NOMO-1 treated with dmso at 0.1 percent for 144 hours (cell line): ENCODE measurements at regions not wholly inside any gene's neighbourhood (a gene's known extent, or its start where the extent isn't known, plus 50 kb on each side); places are given as distances from the start of the nearest gene placed in this dataset.
"Not testable (repeated sequence)": the region's sequence is repeated elsewhere in the genome, so short reads cannot be mapped to it uniquely, and the experiment has no call there.

Experiments used
- DNase-seq: peaks from one replicate; lab custom pipeline; 2025; ENCODE audit not compliant: unreplicated experiment; lab: John Stamatoyannopoulos, UW

DNA sequence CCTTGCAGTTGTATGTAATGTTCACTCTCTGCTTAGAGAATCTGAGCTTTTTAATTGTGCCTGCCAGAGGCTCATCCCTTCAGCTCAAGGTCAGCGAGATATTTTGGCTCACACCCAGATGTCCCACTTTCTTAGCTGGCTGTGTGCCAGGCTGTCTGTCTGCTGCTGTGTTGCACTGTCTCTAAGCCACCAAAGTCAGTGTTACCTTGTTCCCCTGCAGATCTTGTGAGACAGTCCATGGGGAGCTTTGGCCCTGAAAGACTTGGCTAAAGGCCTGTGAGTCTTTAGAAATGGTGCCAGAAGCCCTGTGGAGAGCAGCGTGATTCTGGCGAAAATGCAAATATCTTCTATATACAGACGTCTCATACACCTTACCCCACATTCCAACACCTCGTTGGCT is 293.7 kb downstream of the TTC6 start:
- no peak for DNase-seq

DNA sequence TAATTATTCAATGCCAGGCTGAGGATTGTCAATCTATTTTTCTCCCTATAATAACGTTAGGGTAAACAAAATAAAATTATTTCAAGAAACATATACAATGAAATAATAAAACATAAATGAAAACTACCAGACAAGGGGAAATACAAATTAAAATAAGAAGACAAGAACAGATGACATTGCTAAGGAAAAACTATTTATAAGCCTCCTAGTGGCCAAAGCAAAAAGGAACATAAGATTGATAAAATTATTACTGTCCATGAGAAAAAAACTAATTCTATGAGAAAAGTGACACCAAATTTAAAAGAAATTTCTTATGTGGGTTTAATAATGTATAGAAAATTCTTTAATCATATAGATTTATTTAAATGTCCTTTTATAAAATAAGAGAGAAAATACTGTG is 294.7 kb downstream of the TTC6 start:
- DNase-seq = no peak

DNA sequence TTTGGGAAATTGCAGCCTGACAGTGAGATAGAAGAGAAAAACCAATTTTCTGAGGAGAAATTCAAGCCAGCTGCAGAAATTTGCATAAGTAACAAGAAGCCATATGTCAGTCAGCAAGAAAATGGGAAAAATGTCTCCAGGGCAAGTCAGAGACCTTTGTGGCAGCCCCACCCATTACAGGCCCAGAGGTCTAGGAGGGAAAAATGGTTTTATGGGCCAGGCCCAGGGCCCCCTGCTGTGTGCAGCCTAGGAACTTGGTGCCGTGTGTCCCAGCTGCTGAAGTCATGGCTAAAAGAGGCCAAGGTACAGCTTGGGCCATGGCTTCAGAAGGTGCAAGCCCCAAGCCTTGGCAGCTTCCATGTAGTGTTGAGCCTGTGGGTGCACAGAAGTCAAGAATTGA is 296.1 kb downstream of the TTC6 start:
- not testable (repeated sequence) for DNase-seq

DNA sequence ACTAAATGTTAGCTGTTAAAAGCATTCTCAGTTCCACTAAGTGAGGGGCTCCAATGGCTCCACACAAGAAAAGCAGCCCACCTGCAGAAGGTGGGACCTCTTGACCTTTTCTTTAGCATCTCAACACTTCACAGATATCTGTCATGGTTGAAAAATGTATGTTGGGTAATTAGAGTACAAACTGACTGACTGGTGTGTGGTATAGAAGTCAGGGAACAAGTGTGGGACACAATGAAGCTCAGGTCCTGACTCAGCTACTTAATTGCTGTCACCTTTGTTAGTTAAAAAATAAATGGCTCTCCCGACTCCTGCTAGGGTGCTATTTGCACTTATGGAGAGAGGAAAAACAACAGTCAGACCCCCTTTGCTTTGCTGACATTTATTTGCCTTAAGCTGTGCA is 299.0 kb downstream of the TTC6 start:
- DNase-seq = no peak

DNA sequence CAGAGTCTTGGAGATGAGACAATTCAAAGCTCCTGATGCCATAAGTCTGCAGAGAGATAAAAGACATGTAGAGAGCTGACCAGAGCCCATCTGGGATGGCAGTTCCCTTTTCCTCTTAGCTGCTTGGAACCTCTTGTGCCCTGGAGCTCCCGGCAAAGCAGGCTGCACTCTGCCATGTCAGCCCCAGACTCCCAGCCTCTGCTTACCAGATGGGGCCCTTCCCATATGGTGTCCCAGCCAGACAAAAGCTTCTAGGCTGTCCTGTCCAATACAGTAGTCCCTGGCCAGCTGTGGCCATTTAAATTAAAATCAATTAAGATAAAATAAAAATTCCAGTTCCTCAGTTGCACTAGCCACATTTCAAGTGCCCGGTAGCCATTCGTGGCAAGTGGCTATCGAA is 303.9 kb downstream of the TTC6 start:
- DNase-seq = no peak

DNA sequence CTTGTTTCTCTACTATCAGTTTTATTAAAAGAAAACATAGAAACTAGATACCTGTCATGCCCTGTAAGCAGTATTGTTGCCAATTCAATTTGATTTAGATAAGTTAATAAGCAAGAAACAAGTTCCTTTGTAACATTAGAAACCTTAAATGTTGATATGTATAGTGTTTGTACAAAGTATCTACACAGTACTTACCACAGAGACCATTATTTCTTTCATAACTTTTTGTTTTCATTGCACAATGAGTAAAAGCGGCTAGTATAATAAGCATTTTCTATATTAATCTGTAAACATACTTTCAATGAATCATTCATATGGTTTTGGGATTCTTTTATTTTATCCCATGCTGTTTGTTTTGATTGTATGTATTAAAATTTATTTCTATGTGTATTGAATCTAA is 305.1 kb downstream of the TTC6 start:
- no peak for DNase-seq

DNA sequence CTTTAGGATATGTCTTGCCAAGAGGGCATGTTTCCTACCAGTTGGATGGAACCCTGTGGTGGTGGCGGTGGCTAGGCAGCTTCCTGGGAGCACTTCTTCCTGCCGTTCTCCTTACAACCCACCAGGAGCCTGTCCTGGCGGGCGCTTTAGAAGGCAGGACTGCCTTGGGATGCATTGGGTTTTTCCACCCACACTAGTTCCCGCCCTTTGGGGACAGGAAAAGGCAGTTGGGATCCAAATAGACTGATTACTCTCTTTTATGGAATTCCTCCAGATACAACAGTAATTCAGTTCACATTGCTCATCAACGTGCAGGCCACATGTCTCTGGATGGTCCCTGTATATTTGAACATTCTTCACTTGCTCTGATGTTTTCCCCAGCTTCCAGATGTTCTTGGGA is 305.7 kb upstream of the SSTR1 start:
- no peak for DNase-seq

DNA sequence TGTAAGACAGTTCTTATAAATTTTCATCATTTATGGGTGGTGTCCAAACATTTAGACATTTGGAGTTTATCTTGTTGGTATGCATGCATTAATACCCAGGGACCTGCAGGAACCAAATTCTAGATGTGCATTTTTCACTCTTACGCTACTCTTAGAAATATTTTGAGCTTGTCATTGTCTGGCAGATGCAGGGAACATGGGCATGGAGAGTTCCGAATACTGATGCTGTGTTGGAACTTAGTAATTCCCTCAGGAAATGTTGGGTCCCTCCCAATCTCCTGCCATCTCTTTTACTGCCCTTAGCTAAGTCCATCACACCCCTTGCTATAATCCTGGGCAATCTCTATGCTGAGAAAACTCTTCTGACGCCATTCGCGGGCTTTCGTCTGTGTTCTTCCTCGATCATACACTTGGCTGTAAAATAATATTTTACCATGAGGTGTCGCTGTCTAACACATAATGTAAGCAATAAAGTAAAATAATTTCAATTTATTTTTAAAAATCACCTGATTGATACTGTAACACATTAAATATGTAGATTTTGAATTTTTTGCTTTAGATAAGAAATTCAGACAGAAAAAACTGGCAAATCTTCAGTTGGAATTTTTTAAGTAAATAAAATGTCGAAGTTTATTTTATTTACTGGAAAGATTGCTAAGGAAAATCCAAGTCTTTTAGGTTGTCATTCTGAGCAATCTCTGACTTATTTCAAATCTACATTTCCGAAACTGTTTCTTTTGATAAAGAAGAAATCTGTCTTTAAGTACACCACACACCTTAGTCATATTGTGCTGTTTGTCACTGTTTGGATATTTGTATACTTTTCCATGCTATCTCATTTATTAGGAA is 304.1 kb upstream of the SSTR1 start:
- DNase-seq = peak; percentile 1

DNA sequence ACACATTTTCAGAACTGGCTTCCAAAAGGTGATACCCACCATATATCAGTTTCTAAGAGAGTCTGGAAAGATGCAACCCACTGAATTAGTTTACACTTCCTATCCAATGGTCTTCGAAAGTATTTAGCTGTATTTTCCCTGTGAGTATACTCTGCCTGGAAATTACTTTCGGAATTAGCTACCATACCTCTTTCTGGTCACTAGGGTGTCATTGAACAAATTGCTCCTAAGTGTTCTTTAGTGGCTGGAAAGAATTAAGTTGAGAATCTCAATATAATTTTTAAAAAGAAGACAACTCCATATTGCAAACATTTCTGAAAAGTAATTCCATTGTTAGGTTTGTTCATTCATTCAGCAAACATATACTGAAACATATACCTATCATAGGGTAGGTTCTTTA is 283.1 kb upstream of the SSTR1 start:
- no peak for DNase-seq

DNA sequence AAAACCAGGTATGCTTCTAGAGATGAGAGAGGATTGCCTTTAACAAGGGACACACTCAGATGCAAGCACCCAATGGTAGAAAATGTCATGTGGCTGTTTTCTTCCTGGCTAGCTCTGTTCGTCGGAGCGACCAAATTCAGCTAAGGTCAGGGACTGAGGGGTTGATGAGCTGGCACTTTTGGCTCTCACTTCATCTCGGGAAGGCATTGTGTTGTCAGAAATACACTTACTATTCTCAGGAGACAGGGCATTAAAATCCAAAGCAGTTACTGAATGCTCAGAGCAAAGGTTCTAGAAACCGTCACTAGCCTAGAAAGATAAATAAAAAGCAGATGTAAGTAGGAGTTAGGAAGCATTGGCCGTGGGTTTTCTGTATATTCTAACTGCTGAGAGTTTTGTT is 275.7 kb upstream of the SSTR1 start:
- DNase-seq = no peak

DNA sequence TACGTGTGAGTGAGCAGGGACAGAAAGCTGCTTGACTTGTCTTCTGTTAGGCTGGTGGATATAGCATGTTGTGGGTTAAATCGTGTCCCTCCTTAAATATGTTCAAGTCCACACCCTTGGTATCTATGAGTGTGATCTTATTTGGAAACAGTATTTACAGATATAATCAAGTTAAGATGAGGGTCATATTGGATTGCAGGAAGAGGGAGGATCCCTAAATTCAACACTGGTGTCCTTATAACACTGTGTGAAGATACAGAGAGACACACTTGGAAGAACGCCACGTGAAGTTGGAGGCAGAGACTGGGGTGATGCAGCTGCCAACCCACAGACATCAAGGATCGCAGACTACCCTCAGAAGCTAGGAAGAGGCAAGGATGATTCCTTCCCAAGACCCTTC is 275.2 kb upstream of the SSTR1 start:
- no peak for DNase-seq

DNA sequence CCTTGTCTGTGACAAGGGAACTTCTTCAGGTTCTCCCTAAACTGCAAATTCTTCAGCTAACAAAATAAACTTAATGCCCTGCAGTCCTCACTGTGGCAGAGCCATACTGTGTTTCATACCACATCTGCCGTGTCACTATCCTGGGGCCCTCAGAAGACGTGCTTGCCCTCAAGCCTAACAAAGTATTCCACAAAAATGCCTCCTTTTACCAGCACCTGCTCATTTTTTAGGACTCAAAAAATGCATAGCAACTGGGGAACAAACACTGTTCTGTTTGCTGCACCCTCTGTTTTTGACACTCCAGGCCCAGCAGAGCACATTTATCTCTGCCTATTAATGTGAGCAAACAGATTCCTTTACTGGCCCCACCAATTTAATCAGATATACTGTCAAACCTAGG is 270.7 kb upstream of the SSTR1 start:
- DNase-seq = no peak

DNA sequence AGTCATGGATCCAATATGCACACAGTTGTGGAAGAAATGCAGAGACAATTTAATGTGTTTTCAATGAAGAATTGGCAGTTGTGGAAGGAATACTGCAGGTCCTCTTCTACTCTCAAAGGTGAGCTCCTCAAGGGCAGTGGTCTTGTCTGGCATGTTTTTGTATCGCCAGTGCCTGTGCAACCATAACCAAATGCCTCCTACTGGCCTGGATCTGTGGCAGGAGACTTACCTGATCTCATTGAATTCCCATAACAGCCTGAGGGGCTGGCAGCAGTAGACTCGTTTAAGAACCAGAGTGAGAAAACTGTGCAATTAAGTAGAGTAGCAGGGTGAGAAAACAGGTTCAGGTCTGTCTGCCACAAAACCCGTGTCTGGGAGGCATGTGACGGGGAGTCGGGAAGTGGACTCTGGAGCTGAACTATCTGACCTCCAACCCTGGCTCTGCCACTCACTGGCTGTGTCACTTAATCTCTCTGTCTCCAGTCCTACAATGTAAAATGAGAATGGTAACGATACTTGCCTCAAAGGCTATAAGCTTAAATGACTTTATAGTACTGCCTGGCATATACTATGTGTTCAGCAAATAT is 268.2 kb upstream of the SSTR1 start:
- no peak for DNase-seq

DNA sequence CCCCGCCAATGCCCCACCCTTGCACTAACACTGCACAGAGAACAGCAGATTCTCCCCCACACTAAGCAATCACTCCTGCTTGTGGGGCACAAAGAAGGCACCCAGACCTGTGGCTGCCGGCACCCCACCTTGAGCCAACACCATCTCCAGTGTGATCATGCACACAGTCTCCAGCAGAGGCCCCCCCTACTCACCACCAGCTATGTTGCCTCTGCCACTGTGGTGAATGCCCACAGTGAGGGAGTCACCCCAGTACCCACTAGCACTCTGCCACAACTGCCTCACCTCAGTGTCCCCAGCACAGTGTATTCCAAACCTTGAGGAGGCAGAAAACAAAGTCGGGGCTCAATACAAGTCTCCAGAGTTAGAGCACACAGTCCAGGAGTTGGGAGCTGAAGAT is 261.7 kb upstream of the SSTR1 start:
- no peak for DNase-seq

DNA sequence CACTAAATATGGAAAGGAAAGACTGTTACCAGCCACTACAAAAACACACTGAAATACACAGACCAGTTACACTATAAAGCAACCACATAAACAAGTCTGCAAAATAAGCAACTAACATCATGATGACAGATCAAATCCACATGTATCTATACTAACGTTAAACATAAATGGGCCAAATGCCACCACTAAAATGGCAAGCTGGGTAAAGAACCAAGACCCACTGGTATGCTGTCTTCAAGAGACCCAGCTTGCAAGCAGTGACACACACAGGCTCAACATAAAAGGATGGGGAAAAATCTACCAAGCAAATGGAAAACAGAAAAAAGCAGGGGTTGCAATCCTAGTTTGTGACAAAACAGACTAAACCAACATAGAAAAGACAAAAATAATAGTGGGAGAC is 260.9 kb upstream of the SSTR1 start:
- no peak for DNase-seq

DNA sequence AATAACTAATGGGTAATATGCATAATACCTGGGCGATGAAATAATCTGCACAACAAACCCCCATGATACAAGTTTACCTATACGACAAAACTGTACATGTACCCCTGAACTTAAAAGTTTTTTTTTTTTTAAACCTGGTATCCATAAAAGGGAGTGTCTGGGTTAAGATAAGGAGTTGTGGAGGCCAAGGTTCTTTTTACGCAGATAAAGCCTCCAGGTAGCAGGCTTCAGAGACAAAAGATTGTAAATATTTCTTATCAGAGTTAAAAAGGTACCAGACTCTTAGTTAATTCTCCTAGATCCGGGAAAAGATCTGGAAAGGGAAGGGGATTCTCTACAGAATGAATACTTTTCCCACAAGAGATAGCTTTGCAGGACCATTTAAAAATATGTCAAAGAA is 259.4 kb upstream of the SSTR1 start:
- DNase-seq = no peak

DNA sequence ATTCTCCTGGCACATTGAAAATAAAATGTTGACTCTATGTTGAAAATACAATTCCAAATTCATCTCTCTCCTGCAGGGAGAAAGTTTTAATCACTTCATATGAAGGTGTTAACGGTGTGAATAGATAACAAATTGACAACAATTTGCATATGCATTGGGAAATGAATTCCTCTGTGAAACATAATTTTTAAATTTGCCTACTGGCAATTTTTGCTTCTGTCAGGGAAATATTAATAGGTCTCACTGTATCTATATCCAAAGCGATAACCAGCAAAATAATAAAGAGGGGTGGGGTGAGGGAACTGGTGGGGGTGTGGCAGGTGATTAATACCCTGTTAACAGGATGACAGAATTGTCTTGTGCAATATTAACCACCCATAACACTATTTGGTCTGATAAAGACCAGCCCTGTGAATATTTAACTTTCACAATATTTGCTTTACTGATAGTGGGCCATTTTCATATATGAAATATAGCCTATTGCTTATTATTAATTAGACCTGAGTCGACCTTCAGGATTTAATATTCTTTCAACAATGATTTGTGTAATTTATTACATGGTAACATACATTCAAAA is 239.0 kb upstream of the SSTR1 start:
- no peak for DNase-seq

DNA sequence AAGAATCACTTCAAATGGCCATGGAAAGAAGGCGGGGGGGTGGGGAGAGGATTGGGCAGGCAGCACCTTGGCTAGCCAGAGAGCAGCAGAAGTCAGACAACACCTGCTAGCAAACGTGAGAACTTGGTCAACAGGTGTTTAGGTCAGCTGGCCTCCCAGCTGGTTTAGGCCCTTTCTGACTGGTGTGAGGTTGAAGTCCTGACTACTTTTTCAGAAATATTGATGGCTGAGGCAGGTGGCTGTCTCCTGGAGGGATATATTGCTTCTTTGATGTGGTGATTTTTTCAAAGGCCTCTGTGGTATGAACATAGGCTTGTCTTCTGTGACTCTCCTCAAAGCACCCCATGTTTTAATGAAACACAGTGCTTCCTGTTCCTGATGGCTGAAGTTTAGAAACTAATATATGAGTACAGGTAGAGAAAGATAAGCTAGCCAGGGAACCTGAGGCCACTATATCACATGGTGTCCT is 238.2 kb upstream of the SSTR1 start:
- DNase-seq = no peak

DNA sequence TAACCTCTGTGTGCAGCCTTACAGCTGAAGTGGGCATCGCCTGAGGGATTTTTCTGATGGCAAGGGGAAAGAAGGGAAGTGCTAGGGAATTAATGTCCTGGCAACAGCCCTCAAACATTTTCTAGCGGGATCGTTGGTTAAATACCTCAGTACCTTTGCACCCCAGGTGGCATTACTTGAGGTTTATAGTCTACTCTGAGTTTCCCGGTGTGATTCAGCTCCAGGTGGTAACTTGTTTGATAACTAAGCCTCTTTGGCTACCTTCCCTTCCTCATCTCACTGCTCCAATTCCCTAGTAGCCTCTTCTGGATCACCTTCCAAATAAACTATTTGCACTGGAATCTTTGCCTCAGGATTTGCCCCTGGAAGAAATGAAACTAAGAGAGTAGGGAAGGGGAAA is 237.0 kb upstream of the SSTR1 start:
- no peak for DNase-seq

DNA sequence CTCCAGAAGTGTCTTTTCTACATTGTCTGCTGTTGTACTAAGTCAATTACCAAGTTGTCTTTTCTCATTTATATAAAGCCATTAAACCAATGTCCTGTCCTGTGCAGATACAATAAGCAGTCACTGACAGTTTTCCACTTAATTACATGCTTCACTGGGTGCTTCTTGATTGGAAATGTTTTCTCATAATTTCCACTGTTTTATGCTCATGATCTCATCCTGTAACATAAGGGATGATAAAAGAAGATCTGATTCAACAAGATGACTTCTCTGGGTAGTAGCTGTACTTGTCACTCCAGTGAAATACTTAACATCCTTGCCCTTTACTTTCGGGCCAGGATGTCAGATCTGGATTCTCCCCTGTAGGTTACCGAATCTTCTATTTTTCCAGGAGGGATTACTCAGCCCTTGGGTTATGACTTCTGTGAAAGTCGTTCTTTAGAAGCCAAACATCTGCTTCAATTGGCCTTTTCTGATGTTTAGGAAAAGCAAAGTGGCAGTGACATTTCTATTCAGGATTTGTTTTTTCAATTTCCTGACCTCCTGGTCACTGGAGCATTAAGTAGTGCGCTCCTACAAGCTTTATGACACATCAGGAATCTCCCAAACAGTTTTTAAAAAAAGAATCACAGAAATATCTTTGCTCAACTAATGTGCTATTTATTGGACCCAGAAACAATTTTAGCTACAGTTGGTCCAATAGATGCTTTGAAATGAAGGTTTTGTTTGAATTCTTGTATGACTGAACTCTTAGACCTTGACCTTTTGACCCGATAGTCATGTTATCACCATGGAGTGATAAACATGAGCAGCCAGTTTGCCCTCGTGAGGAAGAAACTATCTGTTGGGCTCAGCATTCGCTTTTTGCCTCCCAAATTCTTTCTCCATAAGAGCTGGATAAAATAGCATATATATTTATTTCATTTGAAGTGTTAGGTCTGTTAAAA is 234.5 kb upstream of the SSTR1 start:
- no peak for DNase-seq

DNA sequence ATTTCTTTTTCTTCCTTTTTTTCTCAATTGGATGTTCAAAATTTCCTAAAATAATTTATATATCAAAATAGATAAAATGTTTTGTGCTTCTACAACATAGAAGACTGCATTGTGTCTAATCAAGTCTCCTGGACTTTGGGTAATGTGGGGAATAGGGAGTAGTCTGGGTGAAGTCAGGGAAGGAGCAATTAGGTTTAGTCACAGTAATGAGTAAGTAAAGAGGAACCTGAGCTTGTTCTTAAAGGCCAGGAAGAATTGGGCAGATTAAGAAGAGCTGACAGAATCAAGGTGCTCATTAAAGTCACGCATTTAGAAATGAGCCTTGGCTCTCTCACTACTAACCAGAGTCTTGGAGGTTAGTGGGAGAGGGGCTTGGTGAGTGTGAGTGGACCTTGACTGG is 233.3 kb upstream of the SSTR1 start:
- DNase-seq = no peak
